ENCODE measurements at regions not wholly inside any gene's neighbourhood (a gene's known extent, or its start where the extent isn't known, plus 50 kb on each side); places are given as distances from the start of the nearest gene placed in this dataset.

DNA sequence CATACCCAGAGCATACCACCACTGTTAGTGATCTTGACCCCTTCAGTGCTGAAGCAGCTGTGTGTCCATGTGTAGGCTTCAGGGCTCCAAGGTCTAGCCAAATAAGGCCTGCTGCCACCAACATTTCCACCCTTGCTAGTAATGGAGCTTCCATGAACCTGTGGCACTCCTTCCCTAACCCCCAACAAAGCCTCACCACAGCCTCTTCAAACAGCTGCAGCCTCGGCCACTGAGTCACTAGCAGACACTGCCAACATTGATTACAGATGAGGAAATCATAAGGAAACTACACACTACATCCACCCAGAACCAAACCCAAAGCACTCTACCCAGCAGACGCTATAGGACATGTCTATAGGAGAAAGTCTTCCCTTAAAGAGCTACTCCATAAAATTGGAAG lies 610.7 kb downstream of the KCNJ2 start:
- intact Hi-C loops (cut with micrococcal nuclease): no loop called here

- intact Hi-C loops (cut with micrococcal nuclease): no loop called here
Measured at GRCh38 chr17:70786081-70786480, 616.7 kb downstream of the KCNJ2 start.

DNA sequence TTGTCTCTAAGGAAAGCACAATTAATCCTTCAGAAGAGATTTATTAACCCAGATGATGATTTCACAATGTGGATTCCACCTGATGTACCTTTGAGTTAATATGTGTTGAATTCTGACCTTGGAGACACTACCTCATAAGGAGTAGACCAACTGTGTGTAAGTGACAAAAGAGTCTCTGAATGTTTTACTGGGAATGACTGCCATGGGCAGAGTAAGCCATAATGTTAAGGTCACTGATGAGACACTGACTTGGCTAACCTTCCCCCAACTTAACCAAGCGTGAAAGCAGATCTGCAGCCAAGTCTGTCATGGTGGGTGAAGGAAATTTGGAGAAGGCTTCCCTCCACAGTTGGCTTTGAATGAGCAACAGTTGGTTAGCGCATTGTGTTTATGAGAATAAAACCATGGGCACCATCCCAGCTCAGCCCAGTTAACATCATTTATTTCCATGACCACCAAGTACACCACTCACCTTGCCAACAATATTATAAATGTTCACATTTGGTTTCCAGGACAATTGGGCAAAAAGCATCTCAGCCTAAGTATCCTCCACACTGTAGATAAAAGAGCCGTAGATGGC lies 618.5 kb downstream of the KCNJ2 start:
- intact Hi-C loops (cut with micrococcal nuclease): no loop called here

- intact Hi-C loops (cut with micrococcal nuclease): no loop called here
Measured at GRCh38 chr17:70791748-70792443, 622.6 kb downstream of the KCNJ2 start.

GRCh38 chr17:70794738-70795137 lies 625.4 kb downstream of the KCNJ2 start:
- intact Hi-C loops (cut with micrococcal nuclease): no loop called here

DNA sequence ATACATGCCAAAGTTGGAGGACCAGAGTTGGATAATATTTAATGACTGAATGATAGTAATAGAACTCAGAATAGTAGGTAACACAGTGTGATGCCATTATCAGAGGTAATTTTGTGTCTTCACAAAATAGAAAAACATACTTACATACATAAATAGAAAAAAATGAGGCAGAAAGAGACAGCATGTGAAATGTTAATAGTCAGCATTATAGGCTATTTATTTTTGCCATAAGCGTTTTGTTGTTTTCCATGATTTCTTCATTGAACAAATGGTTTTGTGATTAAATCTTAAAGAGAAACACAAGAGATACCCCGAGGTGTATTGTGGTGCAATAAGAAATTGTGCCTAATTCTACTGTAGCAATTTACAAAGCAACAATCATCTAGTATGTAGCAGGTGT lies 626.3 kb downstream of the KCNJ2 start:
- intact Hi-C loops (cut with micrococcal nuclease): no loop called here

DNA sequence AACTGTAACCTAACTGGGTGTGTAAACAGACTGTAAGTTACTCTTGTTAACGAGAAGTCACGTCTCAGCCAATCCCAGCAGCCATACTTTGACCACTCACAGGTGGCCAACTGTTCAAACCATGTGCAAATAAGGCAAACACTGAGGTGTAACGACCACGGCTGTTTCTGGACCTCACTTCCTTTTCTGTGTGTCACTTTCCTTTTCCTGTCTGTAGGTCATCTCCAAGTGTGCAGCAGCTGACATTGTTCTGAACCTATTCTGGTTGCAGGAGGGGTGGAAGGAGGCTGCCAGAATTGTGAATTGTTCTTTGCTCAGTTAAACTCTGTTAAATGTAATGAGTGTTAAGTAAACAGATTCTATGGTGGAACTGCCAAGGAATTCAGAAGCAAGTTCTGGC lies 627.4 kb downstream of the KCNJ2 start:
- intact Hi-C loops (cut with micrococcal nuclease): no loop called here

GRCh38 chr17:70797166-70797565 lies 627.8 kb downstream of the KCNJ2 start:
- intact Hi-C loops (cut with micrococcal nuclease): no loop called here

- intact Hi-C loops (cut with micrococcal nuclease): no loop called here
Measured at GRCh38 chr17:70804161-70804560, 634.8 kb downstream of the KCNJ2 start.

GRCh38 chr17:70808596-70808995 lies 639.3 kb downstream of the KCNJ2 start:
- intact Hi-C loops (cut with micrococcal nuclease): no loop called here

DNA sequence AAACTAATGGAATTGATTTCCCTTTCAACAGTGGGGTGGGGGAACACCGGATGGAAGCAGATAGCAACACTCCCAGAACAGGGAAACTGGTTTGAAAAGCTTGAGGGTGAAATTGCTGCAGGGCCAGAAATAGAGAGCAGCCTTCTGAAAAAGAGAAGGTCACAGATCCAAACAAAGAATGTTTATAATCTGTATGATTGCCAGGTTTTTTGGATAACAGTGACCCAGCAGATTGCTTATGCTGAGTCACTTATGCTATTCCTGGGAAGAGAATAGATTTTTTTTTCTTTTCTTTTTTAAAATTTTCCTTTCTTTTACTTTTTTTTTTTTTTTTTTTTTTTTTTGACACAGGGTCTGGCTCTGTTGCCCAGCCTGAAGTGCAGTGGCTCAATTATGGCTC lies 641.3 kb downstream of the KCNJ2 start:
- intact Hi-C loops (cut with micrococcal nuclease): no loop called here

DNA sequence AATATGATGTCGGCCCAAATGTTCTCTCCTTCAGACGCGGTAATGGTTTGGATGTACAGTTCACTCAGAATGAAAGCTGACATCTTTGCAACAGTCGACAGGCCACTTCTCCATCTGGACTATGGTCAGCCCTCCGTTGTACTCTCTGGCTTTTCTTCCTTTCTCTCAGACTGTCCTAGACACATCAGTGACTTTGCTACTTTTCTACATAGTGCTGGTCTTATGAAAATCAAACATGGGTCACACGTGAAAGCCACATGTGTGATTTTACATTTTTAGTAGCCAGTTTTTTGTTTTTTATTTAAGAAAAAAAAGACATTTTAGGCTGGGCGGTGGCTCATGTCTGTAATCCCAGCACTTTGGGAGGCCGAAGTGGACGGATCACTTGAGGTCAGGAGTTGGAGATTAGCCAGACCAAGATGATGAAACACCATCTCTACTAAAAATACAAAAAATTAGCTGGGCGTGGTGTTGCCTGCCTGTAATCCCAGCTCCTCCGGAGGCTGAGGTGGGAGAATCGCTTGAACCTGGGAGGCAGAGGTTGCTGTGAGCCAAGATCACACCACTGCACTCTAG lies 644.1 kb downstream of the KCNJ2 start:
- intact Hi-C loops (cut with micrococcal nuclease): no loop called here

DNA sequence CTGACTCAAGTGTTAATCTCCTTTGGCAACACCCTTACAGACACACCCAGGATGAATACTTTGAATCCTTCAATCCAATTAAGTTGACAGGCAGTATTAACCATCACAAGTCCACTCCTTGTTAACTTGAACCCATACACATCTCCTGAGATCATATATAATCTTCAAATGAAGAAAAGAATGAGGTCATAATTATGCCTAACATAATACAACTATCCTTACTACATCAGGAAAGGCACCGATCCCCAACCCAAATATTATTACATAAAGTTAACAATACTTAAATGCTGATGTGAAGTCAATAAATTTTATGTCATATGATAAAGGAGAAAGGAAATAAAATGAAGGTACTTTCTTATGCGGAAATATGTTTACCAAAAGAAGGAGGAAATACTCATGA lies 649.9 kb downstream of the KCNJ2 start:
- intact Hi-C loops (cut with micrococcal nuclease): no loop called here

- intact Hi-C loops (cut with micrococcal nuclease): no loop called here
Measured at GRCh38 chr17:70820276-70820675, 650.9 kb downstream of the KCNJ2 start.

DNA sequence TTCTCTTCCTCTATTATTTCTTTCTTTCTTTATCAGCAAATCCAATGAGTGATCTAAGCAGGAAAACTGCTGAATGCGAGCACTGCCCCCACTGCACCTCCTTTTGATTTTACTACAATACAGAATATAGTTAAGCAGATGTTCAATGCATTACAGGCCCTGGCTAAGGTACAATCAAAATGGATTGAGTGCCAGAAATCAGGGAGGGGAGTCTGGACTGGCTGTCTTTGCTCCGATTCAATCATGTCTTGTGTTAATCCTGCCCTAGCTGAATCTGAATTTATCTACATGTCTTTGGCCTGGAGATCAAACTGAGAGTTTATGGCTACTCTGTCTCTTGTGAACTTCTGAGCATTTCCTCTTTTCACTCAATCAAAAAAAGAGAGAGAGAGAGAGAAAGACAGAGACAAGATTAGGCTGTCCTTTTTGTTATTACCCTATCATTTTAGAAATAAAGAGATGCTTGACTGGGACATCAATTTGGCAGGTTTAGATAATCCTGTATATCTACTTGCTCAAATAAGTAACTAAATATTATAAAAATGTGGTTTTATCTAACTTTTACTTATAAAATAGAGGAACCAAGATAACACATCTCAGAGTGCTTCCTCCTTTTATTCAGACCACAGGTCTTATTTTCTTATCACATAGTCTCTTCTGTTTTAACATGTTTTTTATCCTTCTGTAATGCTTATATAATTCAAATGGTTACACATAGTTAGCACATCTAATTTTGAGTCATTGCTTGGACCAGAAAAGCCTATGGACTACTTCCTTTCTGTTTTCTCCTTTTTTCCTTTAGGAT lies 656.2 kb downstream of the KCNJ2 start:
- intact Hi-C loops (cut with micrococcal nuclease): no loop called here

DNA sequence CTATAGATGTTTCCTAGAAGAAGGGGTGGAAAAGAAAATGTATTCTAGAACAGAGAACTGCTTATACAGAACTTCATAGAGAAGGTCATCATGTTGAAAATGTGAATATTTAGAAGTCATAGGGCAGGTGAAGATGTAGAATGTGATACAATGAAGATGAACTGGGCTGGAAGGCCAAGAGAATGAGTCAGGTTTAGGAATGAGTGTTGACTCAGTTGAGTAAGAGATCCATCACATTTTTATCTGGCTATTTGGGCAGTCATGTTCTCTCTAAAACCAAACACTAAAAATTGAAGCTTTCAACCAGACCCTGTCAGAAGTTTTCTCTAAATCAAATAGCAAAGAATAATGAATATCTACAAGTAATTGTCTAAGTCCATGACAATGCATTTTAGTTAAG lies 660.5 kb downstream of the KCNJ2 start:
- intact Hi-C loops (cut with micrococcal nuclease): no loop called here

DNA sequence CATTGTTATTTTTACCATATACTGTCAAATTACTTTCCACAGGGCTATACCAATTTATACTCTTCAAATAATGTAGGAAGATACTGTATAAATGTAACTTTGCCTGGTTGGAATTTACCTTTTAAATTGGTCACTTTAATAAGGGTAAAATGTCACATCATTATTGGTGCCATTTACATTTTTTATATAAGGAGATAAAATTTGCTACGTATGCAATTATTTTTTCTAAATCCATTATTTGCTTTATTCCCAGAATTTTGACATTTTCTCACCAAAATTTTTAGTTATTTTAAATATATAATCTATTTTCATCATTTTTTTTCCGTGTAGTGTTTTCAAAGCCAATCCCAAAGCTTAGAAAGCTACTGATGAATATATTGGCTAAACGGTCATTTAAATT lies 664.7 kb downstream of the KCNJ2 start:
- intact Hi-C loops (cut with micrococcal nuclease): no loop called here

GRCh38 chr17:70848785-70849184 lies 679.5 kb downstream of the KCNJ2 start:
- intact Hi-C loops (cut with micrococcal nuclease): no loop called here

DNA sequence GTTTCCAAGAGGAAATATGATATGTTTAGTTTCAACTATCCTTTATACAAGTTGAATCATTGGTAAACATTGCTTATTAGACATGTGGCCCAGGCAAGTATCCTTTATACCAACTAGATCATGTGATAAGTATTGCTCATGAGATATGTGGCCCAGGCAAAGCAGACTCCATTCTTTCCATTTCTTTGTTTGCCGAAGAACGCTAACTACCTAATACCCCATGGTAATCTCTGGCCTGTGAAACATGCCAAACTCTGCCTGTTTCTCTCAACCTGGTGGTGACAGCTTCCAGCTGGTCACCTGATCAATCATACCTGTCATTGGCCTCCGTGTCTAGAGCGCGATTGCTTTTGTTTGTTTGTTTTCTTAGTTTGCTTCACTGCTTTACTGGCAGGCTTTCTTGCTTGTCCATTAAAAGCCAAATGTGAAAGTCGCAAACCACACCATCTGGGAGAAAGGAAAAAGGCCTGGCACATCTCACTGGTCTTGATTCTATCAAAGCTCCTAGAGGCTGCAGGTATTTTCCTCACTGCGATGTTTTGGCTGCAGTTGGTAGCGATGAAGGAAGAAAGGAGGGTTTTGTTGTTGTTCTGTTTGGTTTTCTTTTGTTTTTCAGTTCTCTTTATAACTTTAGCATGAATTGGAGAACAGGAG lies 686.2 kb downstream of the KCNJ2 start:
- intact Hi-C loops (cut with micrococcal nuclease): no loop called here

GRCh38 chr17:70857351-70857750 lies 688.0 kb downstream of the KCNJ2 start:
- intact Hi-C loops (cut with micrococcal nuclease): no loop called here

GRCh38 chr17:70859829-70860228 lies 690.5 kb downstream of the KCNJ2 start:
- intact Hi-C loops (cut with micrococcal nuclease): no loop called here

- intact Hi-C loops (cut with micrococcal nuclease): no loop called here
Measured at GRCh38 chr17:70862295-70862694, 693.0 kb downstream of the KCNJ2 start.
